ENCODE measurements at regions not wholly inside any gene's neighbourhood (a gene's known extent, or its start where the extent isn't known, plus 50 kb on each side); places are given as distances from the start of the nearest gene placed in this dataset.
"Not testable (repeated sequence)": the region's sequence is repeated elsewhere in the genome, so short reads cannot be mapped to it uniquely, and the experiment has no call there.

DNA sequence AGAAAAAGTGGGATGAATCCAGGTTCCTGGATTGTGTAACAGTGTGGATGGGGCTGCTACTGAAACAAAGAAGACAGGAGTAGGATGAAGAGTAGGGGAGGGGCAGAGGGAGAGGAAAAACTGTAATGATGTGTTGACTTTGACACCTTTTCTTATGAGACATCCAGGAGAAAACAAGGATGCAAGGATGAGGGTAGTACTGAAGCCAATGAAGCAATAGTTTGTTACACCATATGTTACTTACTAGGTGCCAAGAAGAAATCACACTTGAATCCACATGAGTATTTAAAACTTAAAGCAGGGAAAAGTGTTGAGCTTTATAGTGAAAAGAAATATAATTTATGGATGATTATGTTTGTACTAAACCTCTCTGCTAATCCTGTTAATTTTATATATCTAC lies 420.6 kb downstream of the ARL4A start:
- TF ChIP-seq, protein P1, sequence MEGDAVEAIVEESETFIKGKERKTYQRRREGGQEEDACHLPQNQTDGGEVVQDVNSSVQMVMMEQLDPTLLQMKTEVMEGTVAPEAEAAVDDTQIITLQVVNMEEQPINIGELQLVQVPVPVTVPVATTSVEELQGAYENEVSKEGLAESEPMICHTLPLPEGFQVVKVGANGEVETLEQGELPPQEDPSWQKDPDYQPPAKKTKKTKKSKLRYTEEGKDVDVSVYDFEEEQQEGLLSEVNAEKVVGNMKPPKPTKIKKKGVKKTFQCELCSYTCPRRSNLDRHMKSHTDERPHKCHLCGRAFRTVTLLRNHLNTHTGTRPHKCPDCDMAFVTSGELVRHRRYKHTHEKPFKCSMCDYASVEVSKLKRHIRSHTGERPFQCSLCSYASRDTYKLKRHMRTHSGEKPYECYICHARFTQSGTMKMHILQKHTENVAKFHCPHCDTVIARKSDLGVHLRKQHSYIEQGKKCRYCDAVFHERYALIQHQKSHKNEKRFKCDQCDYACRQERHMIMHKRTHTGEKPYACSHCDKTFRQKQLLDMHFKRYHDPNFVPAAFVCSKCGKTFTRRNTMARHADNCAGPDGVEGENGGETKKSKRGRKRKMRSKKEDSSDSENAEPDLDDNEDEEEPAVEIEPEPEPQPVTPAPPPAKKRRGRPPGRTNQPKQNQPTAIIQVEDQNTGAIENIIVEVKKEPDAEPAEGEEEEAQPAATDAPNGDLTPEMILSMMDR (IDR thresholded peaks at IDR 0.05) = no peak
- Histone ChIP-seq H3K27ac (no peak overlapping the region), H3K36me3 (no peaks in the 10 kb centered on the region), H3K4me3 (no peak overlapping the region), H3K9me3 (no peaks in the 10 kb centered on the region), H3K4me1 (no peaks in the 10 kb centered on the region), H3K27me3 (no peaks in the 10 kb centered on the region)
- DNase-seq (no peak), FAIRE-seq (no peak), ATAC-seq (no peak)
- intact Hi-C loops (cut with DNase I) = no loop called here

DNA sequence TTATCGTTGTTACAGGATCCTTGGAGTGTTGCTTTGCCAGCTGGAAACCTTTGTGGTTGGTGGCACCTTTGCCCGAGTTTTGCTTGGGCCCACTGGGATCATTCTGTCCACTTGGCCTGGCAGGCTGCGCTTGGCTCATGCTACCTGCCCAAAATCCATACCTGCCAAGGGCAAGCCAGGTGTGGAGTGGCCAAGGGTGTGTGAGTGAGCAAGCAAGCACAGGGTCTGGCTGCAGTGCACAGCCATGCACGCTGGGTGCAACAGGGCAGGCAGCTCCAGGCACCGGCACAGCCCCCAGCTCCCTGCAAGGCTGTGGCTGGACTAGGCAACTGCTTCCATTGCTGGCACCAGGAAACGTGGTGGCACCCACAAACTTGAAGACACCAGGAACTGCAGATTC lies 421.8 kb downstream of the ARL4A start:
- intact Hi-C loops (cut with DNase I) = no loop called here
- no peaks in the 10 kb centered on the region for H3K36me3 ChIP-seq
- ATAC-seq (no peak), DNase-seq (no peak), FAIRE-seq (no peak)
- TF ChIP-seq, protein P1 (IDR thresholded peaks at IDR 0.05) = no peak
- no peaks in the 10 kb centered on the region for H3K4me1 ChIP-seq
- no peak overlapping the region for H3K27ac ChIP-seq
- H3K4me3 ChIP-seq = no peak overlapping the region
- H3K27me3 ChIP-seq = no peaks in the 10 kb centered on the region
- no peaks in the 10 kb centered on the region for H3K9me3 ChIP-seq
- WGBS, 2 donors = 80 to 87% methylated on average over 6 of the region's 6 CpGs

DNA sequence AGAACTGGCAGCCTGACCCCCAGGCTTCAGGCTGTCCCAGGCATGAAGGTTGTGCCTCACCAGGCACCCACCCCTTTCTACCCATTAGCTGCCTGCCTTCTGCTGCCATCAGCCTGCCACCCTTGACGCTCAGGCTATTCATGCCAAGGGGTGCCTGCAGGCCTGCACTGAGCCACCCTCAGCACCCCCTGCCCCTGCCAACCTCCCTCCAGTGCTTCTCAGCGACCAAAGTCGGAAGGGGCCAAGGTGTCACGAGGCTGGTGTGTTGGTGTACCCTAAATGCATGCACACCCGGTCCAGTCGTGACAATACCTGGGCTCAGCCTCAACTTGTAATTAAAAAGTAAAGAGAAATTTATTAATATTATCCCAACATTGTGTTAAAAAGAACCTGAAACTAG lies 422.7 kb downstream of the ARL4A start:
- TF ChIP-seq, protein P1 (IDR thresholded peaks at IDR 0.05) = no peak
- Histone ChIP-seq H3K27ac (no peak overlapping the region), H3K4me3 (no peak overlapping the region), H3K27me3 (no peaks in the 10 kb centered on the region), H3K9me3 (no peaks in the 10 kb centered on the region), H3K4me1 (no peaks in the 10 kb centered on the region), H3K36me3 (no peaks in the 10 kb centered on the region)
- FAIRE-seq = no peak
- no peak for DNase-seq
- 94 to 97% methylated on average over 6 of the region's 6 CpGs for WGBS, 2 donors
- no peak for ATAC-seq
- intact Hi-C loops (cut with DNase I) = no loop called here

DNA sequence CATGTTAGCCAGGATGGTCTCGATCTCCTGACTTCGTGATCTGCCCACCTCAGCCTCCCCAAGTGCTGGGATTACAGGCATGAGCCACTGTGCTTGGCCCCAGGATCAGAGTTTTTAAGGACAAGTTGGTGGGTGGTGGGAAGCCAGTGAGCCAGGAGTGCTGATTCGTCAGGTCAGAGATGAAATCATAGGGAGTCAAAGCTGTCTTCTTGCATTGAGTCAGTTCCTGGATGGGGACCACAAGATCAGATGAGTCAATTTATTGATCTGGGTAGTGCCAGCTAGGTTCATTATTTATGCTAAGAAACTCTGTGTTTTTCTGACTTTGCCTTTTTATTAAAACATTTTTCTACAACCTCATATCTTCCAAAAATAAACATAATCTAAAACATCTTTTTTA lies 423.8 kb downstream of the ARL4A start:
- DNase-seq = no peak
- intact Hi-C loops (cut with DNase I) = no loop called here
- H3K27ac ChIP-seq = no peak overlapping the region
- no peaks in the 10 kb centered on the region for H3K27me3 ChIP-seq
- H3K36me3 ChIP-seq = no peaks in the 10 kb centered on the region
- no peak for FAIRE-seq
- ATAC-seq = no peak
- WGBS, 2 donors = 60 to 87% methylated on average over 3 of the region's 3 CpGs
- no peaks in the 10 kb centered on the region for H3K9me3 ChIP-seq
- TF ChIP-seq, protein P1 (IDR thresholded peaks at IDR 0.05) = no peak
- H3K4me3 ChIP-seq = no peak overlapping the region
- no peaks in the 10 kb centered on the region for H3K4me1 ChIP-seq

DNA sequence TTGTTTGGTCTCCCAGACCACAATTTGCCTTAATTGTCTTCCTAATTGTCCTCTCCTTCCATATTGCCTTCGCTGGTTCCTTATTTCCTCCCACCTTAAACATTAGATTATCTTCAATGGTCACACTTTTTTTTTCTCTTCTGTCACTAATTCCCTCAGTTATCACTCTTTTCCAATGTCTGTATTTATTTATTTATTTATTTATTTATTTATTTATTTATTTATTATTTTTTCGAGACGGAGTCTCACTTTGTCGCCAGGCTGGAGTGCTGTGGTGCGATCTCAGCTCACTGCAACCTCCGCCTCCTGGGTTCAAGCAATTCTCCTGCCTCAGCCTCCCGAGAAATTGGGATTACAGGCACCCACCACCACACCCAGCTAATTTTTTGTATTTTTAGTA lies 426.8 kb downstream of the ARL4A start:
- H3K4me3 ChIP-seq; DNase-seq; H3K4me1 ChIP-seq; H3K36me3 ChIP-seq; H3K27me3 ChIP-seq; intact Hi-C loops (cut with DNase I); FAIRE-seq; H3K9me3 ChIP-seq; H3K27ac ChIP-seq; ATAC-seq: not testable (repeated sequence)
- 90 to 98% methylated on average over 7 of the region's 7 CpGs for WGBS, 2 donors
